Activated CD4-positive, alpha-beta T cell treated with anti-CD3 and anti-CD28 coated beads for 48 hours (primary cell): ENCODE measurements at regions not wholly inside any gene's neighbourhood (a gene's known extent, or its start where the extent isn't known, plus 50 kb on each side); places are given as distances from the start of the nearest gene placed in this dataset.
"Not testable (repeated sequence)": the region's sequence is repeated elsewhere in the genome, so short reads cannot be mapped to it uniquely, and the experiment has no call there.

Experiments used
- DNase-seq: peaks from one replicate; pipeline ENCODE4 v3.0.0-alpha.2; 2020

DNA sequence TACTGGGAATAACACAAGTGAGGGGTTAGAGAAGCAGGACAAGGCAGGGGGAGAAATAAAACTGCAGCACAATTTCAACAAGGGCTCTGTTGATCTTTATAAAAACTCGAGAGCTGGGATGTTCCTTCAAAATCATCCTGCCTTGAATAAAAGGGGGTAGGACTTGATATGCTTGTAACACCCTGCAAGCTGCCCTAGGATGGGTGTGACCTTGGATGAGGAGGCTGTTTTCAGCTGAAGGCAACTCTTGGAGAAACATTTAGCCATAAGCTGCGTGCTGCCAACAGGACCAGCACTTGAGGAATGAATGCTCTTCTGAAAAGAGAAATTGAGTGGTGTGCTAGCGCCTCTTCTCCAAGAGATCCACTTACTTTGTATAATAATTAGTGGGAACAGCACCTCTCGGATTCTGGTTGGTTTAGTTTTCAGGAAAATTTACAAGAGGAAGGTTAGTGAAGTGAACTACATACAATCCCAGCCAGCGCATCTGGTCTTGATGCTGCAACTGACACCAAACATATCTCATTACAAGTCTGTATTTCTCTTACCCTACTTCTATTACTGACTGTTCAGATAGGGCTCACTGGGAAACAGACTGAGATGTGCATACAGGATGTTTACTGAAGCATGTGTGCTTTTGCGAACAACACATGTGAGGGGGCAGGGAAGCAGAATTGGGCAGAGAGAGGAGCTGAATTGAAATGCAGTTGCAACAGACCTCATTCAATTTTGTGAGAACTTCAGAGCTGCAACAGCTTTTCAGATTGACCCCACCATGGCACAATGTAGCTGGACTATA is 643.0 kb upstream of the GOLIM4 start:
- DNase-seq, result no peak

DNA sequence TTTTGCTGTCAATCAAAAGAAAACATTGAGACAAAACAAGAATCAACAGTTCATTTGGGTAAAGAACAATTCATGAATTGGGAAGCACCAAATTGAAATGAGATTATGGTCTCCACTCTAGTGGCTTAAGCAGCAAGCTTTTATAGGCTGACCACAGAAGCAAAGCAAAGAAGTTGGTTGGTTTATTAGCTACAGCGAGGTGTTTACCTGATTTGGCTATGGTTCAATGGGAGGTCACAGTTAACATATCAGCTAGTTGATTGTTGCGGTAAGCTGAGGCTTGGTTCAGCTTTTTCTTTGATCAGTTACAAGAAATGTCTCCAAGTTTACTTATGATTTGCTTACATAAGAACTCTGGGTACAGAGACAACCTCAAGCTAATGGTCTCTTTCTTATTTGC is 640.5 kb upstream of the GOLIM4 start:
- DNase-seq, result no peak

DNA sequence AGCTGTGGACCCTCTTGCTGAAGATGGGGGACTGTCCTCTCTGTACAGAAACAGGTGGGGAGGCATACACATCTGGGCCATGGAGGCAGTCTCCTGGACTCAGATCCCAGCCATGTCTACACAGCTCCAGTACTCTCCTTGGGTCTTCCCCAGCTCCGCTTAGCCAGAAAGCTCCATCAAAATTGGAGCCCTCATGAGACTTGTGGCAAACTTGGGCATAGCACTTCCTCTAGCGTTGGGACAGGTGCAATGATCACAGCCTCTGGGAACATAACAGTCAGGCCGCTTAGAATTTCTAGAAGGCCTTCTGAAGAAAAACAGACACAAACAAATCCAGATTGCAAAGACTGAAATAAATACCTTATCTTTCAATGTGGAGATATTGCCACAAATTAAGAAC is 634.3 kb upstream of the GOLIM4 start:
- no peak for DNase-seq

DNA sequence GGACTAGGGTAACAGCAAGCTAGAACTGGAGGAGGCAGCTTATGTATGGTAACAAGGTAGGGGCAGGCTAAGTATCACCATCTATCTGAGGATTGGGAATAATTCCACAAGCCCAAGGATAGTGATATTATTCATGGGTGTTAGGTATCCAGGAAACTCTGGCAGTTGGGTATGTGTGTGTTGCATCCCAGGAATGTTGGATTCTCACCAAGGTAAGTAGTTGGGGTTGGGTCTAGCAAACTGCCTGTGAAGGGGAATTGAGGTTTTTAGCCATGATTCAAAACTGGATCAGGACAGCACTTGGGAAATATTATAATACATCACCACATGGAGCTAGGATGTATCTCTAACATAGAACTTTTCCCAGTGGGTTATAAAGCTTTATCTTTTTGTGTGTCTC is 626.4 kb upstream of the GOLIM4 start:
- DNase-seq, result no peak

DNA sequence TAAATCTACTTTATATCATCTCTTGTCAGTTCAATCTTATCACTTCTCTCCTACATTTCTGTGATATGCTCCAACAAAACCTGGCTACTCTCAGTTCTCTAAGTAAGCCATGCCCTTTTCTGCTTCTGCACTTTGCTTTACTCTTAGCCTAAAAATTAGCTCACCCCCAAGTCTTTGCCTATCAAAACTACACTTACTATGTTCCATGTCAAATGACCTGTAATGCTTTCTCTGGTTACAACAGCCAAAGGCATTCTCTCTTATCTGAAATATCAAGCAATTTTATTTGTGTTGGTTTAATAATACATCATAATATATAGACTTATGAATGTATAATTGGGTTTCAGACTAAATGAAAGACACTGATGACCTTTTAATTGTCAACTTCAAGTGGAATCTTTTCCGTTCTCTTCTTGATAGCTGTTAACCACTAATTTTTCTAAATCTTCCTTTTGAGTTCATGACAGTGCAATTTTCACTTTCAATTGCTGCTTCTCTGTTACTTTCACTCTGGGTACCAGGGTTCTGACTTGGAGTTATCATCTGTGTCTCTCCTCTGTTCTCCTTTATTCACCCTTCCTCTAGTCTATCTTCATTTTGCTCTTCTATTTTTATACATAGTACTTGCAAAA is 619.0 kb upstream of the GOLIM4 start:
- no peak for DNase-seq

DNA sequence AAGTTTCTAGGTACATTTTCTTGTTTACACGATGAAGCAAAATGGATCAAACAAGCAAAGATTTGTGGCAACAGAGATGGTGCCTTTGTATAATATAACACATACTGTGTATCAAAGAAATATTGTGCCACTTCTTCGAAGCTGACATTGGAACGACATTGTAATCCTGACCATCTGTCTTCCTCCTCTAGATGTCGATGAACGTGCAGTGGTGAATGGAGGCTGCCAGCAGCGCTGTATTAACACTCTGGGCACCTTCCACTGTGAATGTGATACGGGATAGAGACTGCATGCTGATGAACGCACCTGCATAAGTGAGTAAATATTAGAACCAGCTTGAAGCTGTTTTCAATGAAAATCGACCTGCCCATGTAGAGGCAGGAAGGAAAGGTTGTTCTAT is 613.3 kb upstream of the GOLIM4 start:
- no peak for DNase-seq

DNA sequence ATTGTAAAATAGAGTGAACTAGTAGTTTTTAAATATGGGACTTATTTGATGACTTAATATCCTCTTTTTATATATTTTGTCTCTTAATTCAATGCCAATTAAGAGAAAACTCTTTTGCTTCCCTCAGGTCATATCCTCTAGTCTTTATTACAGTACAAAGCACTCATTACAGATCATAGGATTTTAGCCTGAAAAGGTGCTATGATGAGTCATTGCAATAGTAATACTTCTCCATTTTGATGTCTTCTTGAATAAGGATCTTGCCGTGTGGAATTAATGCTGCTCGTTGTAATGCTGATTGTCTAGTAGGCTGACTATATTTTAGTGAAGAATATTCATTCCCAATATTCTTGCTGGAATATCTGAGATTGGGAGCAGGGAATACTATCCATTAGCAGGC is 612.2 kb upstream of the GOLIM4 start:
- no peak for DNase-seq

DNA sequence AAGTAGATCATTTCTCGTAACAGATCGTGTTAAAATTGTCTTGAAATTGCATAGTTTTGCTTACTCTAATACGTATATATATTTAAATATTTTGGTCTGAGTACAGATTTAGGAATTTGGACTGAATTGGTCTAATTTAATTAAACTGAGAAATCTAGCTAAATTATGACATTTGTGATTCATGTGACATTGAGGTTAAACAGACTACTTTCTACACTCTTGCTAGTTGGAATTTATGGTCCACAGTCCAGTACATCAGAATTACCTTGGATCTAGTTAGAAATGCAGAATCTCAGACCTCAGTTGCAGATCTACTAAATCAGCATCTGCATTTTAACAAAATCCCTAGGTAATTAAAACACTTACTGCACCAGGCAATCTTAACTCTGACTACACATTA is 609.7 kb upstream of the GOLIM4 start:
- no peak for DNase-seq

DNA sequence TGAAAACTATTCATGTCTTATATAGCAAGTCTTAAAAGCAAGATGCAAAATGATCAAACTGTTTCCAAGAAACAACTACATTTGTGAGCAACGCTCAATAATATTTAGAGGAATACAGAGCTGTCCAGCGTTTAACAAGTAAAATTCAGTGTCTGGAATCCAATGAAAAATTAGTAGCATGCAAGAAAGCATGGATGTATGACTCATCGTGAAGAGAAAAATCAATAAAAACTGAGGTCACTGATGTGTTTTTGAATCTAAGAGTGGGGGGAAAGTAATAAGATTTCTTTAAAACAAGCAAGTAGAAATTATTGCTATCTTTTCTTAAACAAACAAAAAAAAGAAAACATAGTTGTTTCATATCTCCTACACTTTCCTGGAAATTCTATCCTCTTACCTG is 600.3 kb upstream of the GOLIM4 start:
- DNase-seq, result no peak

DNA sequence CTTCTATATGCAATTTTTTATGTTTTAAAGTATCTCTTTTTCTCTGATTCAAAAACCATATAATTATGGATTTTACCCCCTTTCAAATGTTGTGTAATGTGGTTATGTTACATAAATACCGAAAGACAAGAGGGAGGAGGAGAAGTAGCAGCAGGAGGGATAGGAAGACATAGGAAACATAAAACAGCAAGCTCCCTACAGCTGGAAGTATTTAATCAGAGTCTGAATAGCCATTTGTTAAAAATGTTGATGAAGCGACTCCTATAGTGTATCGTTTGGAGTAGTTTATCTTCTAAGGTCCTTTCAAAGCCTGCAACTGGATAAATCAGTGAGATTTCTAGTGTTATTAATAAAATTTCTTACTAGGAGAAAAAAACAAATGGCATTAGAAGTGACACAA is 598.1 kb upstream of the GOLIM4 start:
- DNase-seq, result no peak

DNA sequence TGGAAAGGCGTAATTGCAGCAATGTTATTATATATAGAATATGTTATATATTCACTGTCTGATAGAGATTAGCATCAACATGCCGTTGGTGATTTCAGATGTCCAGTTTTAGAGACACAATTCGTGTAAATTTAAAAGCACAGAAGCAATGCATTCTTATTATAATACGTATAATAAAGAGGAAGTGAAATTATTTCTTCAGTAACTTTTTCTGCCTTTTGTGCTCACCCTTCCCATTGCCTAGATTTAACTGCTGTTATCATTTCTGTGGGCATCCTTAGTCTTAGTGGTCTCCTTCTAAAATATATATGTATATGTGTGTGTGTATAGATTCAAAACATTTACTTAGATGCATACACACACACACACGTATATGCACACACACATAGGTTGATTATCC is 592.5 kb upstream of the GOLIM4 start:
- no peak for DNase-seq

DNA sequence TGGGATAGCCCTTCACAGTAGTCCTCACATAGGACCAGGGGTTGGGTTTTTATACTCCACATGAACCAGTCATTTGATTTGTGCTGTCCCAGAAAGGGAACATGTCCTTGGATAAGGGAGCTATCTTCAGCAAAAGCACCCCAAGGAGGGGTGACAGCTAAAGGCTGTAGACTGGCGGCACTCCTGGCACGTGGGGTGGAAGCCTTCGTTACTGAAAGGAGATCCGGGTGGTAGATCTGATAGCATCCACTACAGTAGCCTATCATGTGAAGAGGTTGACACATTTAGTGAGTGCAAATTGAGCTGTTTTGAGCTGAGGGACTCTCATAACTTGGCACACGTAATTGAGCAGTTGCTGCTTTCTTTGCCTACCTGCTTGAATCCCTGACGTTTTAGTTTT is 588.8 kb upstream of the GOLIM4 start:
- no peak for DNase-seq

DNA sequence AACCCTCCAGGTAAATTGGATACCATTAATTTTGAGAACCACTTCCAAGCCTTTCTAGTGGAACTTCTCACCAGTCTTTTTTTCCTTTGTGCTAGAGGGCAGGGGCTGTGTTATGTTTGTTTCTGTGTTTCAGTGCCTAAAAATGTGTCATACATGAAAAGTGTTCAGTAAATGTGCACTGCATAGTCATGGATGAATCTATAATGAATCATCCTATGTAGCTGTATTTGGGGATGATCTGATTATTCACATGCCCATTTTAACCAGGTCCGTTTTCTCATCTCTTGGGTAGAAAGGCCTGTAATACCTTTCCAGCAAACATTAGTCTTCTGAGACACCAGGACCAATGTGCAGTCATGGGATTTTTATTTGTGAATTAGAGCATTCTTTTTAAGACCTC is 583.0 kb upstream of the GOLIM4 start:
- no peak for DNase-seq

DNA sequence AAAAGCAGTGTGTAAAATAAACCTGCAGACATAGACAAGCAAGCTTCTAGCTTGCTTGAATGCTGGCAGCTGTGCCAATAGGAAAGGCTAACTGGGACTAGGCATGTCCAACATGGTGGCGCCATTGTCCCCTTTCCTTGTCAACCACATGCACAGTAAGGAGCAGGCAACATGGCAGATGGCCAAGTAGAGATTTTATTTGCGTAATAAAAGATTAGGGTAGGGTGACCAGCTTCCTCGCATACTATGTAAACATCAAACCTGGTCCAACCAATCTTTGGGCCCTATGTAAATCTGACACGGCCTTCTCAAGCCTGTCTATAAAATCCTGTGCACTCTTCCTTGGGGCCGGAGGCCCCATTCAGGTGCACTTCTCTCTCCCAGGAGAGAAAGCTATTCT is 575.4 kb upstream of the GOLIM4 start:
- no peak for DNase-seq

DNA sequence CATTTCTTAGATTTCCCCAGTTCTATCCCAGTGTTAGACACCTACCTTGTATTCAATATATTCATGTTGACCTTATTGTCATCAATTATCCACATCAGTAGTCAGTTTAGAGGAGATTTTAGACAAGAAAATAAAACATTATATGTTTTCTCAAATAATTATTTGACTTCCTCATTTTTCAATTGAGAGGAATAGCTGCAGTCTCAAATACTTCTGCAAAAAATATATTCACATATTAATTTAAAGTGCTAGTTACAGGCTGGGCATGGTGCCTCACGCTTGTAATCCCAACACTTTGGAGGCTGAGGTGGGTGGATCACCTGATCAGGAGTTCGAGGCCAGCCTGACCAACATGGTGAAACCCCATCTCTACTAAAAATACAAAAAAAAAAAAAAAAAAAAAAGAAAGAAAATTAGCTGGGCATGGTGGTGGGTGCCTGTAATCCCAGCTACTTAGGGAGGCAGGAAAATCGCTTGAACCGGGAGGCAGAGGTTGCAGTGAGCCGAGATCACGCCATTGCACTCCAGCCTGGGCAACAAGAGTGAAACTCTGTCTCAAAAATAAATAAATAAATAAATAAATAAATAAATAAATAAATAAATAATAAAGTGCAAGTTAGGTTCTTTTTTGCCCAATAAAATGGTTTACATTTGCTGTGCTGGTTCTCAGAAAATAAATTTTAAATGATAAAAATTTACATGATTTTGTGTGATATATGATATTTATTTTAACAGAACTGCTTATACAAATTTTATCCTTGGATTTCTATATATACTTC is 565.3 kb upstream of the GOLIM4 start:
- not testable (repeated sequence) for DNase-seq

DNA sequence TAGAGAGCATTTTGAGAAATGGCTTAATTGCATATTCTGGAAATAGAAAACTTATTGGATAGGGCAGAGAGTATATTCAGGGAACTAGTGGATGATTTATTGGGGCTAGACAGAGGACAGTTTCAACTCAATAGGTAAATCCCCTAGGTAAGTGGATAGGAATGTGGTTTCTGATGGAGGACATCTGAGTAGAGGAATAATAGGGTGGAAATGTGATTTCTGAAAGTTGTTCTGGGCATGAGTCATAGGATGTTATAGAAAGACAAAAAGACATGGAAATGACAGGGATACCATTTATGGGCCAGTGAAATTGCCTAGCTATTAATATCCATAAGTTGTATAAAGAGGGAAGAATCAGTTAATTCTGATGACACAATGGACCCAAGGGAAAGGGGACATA is 563.3 kb upstream of the GOLIM4 start:
- DNase-seq, result no peak

DNA sequence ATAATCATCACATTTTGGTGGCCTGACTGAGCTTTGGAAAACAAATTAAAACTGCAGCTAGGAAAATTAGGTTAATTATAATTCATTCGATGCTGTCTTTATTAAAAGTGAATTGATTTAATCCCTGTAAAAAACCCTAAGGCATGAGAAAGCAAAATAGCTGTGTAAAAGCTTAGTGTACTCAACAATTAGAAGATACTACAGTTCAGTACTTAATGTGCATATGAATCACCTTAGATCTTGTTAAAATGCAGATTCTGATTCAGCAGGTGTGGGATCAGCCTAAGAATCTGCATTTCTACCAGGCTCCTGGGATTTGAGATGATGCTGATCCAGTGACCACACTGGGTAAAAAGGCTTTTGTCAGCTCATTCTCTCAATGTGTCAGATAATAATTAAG is 559.9 kb upstream of the GOLIM4 start:
- DNase-seq, result no peak

DNA sequence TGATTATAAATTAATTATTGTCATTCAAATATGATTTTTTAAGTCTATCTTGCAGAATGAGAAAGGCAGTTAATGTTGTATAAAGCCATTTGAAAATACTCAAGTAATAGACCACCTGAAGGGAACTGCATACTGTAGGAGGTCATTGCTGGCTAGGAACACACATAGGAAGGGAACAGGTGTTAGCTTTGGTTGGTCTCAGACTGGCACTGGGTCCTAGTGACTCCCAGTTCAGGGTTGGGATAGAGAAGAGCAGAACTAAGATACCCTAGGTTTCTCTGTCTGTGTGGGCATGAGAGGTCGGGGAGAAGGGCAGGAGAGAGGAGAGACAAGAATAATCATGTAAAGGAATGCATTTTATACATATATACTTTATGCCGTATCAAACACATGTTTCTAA is 559.0 kb upstream of the GOLIM4 start:
- DNase-seq, result no peak

DNA sequence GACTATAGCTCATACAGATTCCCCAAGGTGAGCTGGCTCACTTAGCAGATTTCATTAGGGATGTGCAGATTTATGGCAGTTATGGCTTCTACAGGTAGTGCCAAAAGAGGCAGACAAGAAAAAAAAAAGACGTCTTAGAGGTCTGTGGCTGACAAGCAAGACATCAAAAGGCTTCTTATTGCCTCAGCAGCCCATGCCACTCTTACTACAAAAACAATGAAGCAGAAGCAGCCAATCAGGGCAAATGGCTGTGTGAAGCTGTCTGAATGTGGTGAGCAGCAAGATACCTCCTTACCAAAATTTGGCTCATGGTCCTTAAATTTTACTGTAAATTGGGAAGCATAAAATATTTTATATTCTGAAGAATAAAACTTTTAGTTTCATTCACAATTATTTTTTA is 557.5 kb upstream of the GOLIM4 start:
- DNase-seq, result no peak

DNA sequence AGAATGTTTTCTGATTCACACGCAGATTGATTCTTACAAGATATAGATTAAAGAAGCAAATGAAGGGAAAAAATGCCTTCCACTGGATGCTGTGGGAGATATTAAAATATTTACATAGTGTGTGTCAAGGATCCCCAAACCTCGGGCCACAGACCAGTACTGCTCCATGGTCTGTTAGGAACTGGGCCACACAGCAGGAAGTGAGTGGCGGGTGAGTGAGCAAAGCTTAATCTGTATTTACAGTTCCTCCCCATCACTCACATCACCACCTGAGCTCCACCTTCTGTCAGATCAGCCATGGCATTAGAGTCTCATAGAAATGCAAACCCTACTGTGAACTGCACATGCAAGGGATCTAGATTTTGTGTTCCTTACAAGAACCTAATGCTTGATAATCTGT is 552.6 kb upstream of the GOLIM4 start:
- no peak for DNase-seq

DNA sequence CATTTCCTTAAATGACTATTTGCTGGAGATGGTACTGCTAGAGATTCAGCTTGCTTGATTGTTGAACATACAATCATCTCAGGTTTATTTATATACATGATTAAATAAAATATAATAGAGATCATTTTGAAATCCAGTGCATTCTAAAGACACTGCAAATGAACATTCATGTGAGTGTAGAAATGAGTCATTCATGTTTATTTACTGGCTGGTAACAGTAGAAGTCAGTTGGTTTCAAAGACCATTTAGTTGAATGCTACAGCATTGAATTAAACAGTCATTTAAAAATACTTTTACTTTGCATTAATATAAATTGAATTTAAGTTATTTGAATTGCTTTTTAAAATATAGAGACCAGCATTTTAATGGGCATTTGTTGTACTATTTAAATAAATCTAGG is 551.9 kb upstream of the GOLIM4 start:
- DNase-seq, result no peak

DNA sequence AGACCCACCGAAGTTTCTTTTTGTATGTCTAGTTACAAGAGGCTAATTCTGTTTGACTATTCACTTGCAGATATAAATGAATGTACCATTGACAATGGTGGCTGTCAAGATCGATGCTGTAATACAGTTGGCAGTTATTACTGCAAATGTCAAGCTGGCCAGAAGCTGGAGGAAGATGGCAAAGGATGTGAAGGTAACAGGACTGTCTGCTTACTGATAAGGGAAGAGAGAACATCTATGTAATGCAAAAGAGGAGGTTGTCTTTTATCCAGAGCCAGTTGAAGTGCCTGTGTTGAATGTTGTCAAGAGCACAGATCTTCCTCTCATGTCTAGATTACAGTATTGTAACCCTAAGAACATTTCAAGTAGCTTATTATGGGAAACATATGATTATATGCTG is 549.5 kb upstream of the GOLIM4 start:
- DNase-seq, result no peak

DNA sequence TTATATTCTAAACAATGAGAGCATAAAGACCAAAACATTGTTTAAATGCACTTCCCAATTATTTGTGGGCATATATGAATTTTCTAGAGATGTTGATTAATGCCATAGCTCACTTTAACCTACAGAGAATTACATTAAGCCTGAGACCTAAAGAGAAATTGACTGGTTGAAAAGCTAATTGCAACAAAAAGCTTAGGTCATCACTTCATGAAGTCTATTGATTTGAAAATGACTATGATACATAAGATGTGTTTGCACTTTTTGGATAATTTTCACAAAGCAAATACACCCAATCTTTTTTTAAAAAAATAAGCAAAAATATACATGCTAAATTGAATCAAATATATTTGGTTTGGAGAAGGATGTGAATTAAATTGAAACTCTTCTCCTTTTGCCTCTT is 532.8 kb upstream of the GOLIM4 start:
- DNase-seq, result no peak

DNA sequence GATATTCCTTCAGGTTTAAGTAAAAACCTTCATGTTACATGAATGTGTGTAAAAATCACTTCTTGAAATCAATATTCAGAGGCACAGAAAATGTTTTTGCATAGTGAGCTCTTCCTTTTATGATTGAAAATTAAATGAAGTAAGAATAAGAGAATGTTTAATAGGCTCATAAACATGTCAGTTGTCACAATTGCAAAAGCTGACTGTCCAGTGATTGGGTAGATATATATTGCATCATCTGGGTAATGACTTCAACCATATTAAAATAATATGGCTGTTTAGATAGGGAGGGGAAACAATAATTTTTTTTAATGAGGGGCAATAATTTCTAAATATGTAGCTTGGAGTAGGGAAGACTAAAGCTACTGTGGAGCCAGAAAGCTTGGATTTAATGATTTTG is 529.8 kb upstream of the GOLIM4 start:
- DNase-seq, result no peak
